22Rv1 (cell line): ENCODE measurements at regions not wholly inside any gene's neighbourhood (a gene's known extent, or its start where the extent isn't known, plus 50 kb on each side); places are given as distances from the start of the nearest gene placed in this dataset.

Experiments
- CTCF ChIP-seq: fragments of 450-650 bp; IDR thresholded peaks from 2 replicates; pipeline ENCODE4 v1.5.1; 2017; ENCODE audit warnings: mild to moderate bottlenecking
- ZFX ChIP-seq: fragments of 450-650 bp; IDR thresholded peaks from 2 replicates; pipeline ENCODE4 v1.6.1; 2017; ENCODE audit warnings: antibody characterized with exemption, borderline replicate concordance

- TF ChIP-seq CTCF (no peak), ZFX (no peak)
Measured at GRCh38 chr7:54339073-54339472, 203.1 kb upstream of the VSTM2A start.
